HG03066 (cell line): ENCODE measurements at regions not wholly inside any gene's neighbourhood (a gene's known extent, or its start where the extent isn't known, plus 50 kb on each side); places are given as distances from the start of the nearest gene placed in this dataset.
"Not testable (repeated sequence)": the region's sequence is repeated elsewhere in the genome, so short reads cannot be mapped to it uniquely, and the experiment has no call there.

Experiments used
- ATAC-seq: cut with Tn5 transposase; IDR thresholded peaks from one replicate; pipeline ENCODE4 v1.9.1; 2021; ENCODE audit warnings: low read depth; ENCODE audit not compliant: unreplicated experiment

- no peak for ATAC-seq
Measured at GRCh38 chr18:24613896-24614640, 153.6 kb downstream of the HRH4 start.

GRCh38 chr18:24616653-24617052 lies 156.2 kb downstream of the HRH4 start:
- ATAC-seq: no peak

- ATAC-seq: not testable (repeated sequence)
Measured at GRCh38 chr18:24624421-24624820, 164.0 kb downstream of the HRH4 start.

- ATAC-seq: no peak
Measured at GRCh38 chr18:24627644-24628315, 167.3 kb downstream of the HRH4 start.

GRCh38 chr18:24628326-24628725 lies 167.9 kb downstream of the HRH4 start:
- no peak for ATAC-seq

GRCh38 chr18:24629921-24630320 lies 169.5 kb downstream of the HRH4 start:
- no peak for ATAC-seq

GRCh38 chr18:24630346-24630880 lies 170.0 kb downstream of the HRH4 start:
- ATAC-seq: no peak

GRCh38 chr18:24631243-24632025 lies 171.0 kb downstream of the HRH4 start:
- ATAC-seq: no peak

GRCh38 chr18:24632158-24632988 lies 171.9 kb downstream of the HRH4 start:
- ATAC-seq: no peak

GRCh38 chr18:24633121-24633520 lies 172.7 kb downstream of the HRH4 start:
- no peak for ATAC-seq

- ATAC-seq: no peak
Measured at GRCh38 chr18:24649571-24649970, 189.1 kb downstream of the HRH4 start.

GRCh38 chr18:24651434-24651833 lies 191.0 kb downstream of the HRH4 start:
- no peak for ATAC-seq

- no peak for ATAC-seq
Measured at GRCh38 chr18:24656050-24656449, 195.6 kb downstream of the HRH4 start.

- no peak for ATAC-seq
Measured at GRCh38 chr18:24656551-24657443, 196.4 kb downstream of the HRH4 start.

GRCh38 chr18:24657444-24657842 lies 197.0 kb downstream of the HRH4 start:
- no peak for ATAC-seq

GRCh38 chr18:24658302-24658701 lies 197.9 kb downstream of the HRH4 start:
- no peak for ATAC-seq

GRCh38 chr18:24659827-24660720 lies 199.6 kb downstream of the HRH4 start:
- no peak for ATAC-seq

GRCh38 chr18:24660956-24661355 lies 200.5 kb downstream of the HRH4 start:
- no peak for ATAC-seq
